ENCODE measurements at regions not wholly inside any gene's neighbourhood (a gene's known extent, or its start where the extent isn't known, plus 50 kb on each side); places are given as distances from the start of the nearest gene placed in this dataset.

DNA sequence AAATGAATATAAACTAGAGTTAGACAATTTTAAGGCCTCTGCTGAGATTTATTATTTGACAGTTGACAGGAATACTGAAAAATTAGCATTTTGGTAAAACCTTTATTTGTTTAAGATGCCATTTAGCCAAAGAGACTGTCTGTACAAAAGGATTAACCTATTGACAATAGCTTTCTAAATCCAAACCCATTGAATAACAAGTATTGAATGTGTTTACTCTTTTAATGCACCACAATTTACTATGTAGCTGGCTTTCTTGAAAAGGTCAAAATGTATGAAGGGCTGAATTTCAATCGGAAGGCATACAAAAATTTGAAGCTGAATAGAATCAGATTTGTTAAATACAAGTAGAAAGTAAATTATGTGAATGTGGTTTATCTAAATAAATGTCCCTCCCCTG lies 374.5 kb downstream of the TEX13C start:
- no peaks in the 10 kb centered on the region for H3K4me1 ChIP-seq
- DNase-seq, result no peak
- intact Hi-C loops (cut with DNase I; ENCODE audit: low total_unique reads), result no loop called here
- H3K27ac ChIP-seq, result no peak overlapping the region
- no peaks in the 10 kb centered on the region for H3K9me3 ChIP-seq
- no peaks in the 10 kb centered on the region for H3K36me3 ChIP-seq
- H3K27me3 ChIP-seq, result no peaks in the 10 kb centered on the region
- TF ChIP-seq POLR2A (IDR thresholded peaks at IDR 0.05) (no peak), POLR2AphosphoS5 (IDR thresholded peaks at IDR 0.05) (no peak), EP300 (IDR thresholded peaks at IDR 0.05) (no peak)
- TF ChIP-seq, protein P1, sequence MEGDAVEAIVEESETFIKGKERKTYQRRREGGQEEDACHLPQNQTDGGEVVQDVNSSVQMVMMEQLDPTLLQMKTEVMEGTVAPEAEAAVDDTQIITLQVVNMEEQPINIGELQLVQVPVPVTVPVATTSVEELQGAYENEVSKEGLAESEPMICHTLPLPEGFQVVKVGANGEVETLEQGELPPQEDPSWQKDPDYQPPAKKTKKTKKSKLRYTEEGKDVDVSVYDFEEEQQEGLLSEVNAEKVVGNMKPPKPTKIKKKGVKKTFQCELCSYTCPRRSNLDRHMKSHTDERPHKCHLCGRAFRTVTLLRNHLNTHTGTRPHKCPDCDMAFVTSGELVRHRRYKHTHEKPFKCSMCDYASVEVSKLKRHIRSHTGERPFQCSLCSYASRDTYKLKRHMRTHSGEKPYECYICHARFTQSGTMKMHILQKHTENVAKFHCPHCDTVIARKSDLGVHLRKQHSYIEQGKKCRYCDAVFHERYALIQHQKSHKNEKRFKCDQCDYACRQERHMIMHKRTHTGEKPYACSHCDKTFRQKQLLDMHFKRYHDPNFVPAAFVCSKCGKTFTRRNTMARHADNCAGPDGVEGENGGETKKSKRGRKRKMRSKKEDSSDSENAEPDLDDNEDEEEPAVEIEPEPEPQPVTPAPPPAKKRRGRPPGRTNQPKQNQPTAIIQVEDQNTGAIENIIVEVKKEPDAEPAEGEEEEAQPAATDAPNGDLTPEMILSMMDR (IDR thresholded peaks at IDR 0.05), result no peak
- 35 to 64% (median 50%) methylated on average over 1 of the region's 1 CpG for WGBS, 5 donors
- no peak overlapping the region for H3K4me3 ChIP-seq

DNA sequence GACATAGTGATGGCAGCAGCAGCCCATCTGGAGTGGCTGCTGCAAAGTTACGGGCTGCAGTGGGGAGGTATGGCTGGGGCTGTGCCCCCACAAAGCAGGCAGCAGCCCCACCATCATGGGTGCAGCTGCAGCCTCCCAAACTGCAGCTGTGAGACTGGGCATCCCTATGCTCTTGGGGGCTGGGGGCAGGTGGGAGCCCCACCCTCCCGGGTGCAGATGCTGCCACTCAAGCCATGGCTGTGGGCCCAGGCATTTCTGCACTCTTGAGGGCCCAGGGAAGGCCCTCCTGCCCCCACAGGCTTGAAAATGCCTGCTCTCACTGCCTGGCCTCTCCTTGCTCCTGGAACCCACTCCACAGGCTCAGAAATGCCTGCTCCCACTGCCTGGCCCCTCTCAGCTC lies 389.4 kb downstream of the TEX13C start:
- Histone ChIP-seq H3K27ac (no peak overlapping the region), H3K27me3 (no peaks in the 10 kb centered on the region), H3K9me3 (peaks cover 0 to 7% (median 2%) of the 10 kb centered on the region in 4 donors), H3K4me1 (no peaks in the 10 kb centered on the region), H3K36me3 (no peaks in the 10 kb centered on the region), H3K4me3 (no peak overlapping the region)
- intact Hi-C loops (cut with DNase I; ENCODE audit: low total_unique reads), result no loop called here
- no peak for DNase-seq
- TF ChIP-seq POLR2A (IDR thresholded peaks at IDR 0.05) (no peak), POLR2AphosphoS5 (IDR thresholded peaks at IDR 0.05) (no peak), EP300 (IDR thresholded peaks at IDR 0.05) (no peak)
- TF ChIP-seq, protein P1 (IDR thresholded peaks at IDR 0.05), result no peak
- 44 to 92% (median 51%) methylated on average over 1 to 2 of the region's 2 CpGs; no CpG with 5 or more reads in 1 of the 5 donors for WGBS, 5 donors

DNA sequence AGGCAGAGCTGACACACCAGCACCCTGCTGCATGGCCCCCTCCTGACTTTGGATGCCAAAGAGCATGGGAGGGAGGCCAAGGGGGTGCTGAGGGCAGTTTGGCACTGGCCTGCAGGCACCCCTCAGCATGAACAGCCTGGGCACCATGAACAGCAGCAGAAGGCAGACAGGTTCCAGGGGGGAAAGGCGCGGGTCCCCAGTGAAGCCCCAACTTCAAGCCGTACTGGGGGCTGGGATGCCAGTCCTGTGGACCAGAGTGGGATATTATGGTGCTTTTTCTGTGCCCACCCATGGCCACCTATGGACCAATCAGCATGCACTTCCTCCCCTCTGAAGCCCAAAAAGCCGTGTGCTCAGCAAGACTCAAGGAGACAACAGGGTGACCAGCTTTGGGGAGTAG lies 389.9 kb downstream of the TEX13C start:
- intact Hi-C loops (cut with DNase I; ENCODE audit: low total_unique reads), result no loop called here
- H3K4me3 ChIP-seq, result no peak overlapping the region
- TF ChIP-seq POLR2A (IDR thresholded peaks at IDR 0.05) (no peak), EP300 (IDR thresholded peaks at IDR 0.05) (no peak), POLR2AphosphoS5 (IDR thresholded peaks at IDR 0.05) (no peak)
- TF ChIP-seq, protein P1 (IDR thresholded peaks at IDR 0.05), result no peak
- no peaks in the 10 kb centered on the region for H3K4me1 ChIP-seq
- peaks cover 0 to 7% (median 2%) of the 10 kb centered on the region in 4 donors for H3K9me3 ChIP-seq
- H3K27me3 ChIP-seq, result no peaks in the 10 kb centered on the region
- no peaks in the 10 kb centered on the region for H3K36me3 ChIP-seq
- DNase-seq, result no peak
- no peak overlapping the region for H3K27ac ChIP-seq
- 84 to 100% (median 94%) methylated on average over 2 to 4 of the region's 4 CpGs for WGBS, 5 donors

DNA sequence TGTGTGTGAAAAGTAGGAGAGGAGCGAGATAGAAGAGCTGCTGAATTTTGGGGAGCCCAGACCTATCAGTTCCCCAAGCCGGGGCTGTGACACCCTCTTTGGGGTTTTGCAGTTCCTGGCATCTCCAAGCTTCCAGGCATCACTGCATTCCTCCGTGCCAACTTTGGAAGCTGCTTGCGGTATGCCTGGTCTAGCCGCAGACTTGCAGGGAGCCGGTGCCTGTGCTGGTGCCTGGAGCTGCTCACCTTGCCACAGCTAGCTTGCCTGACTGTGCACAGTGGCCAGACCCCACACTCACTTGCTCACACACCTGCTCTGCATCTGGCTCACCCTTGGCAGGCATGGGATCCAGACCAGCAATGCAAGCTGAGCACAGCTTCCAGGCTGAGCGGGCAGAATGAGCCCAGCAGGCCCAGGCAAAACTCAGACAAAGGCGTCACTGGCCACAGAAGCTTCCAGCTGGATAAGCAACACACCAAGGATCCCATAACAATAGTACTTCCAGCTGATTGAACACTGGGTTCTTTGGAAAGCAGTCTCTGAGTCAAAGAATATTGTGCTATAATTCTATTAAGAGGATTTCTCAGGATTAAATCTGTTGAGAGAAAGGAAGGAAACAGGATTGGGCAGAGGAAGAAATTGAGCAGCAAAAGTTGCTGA lies 390.9 kb downstream of the TEX13C start:
- TF ChIP-seq POLR2A (IDR thresholded peaks at IDR 0.05) (no peak), POLR2AphosphoS5 (IDR thresholded peaks at IDR 0.05) (no peak), EP300 (IDR thresholded peaks at IDR 0.05) (no peak)
- TF ChIP-seq, protein P1 (IDR thresholded peaks at IDR 0.05), result no peak
- DNase-seq, result no peak
- no peaks in the 10 kb centered on the region for H3K4me1 ChIP-seq
- peaks cover 0 to 3% (median 0%) of the 10 kb centered on the region in 4 donors for H3K9me3 ChIP-seq
- no peaks in the 10 kb centered on the region for H3K27me3 ChIP-seq
- H3K4me3 ChIP-seq, result no peak overlapping the region
- intact Hi-C loops (cut with DNase I; ENCODE audit: low total_unique reads), result no loop called here
- H3K36me3 ChIP-seq, result no peaks in the 10 kb centered on the region
- H3K27ac ChIP-seq, result no peak overlapping the region
- WGBS, 5 donors, result 75 to 91% (median 84%) methylated on average over 5 to 8 of the region's 8 CpGs
